ENCODE measurements at regions not wholly inside any gene's neighbourhood (a gene's known extent, or its start where the extent isn't known, plus 50 kb on each side); places are given as distances from the start of the nearest gene placed in this dataset.

- H3K27ac ChIP-seq = no peak overlapping the region
- intact Hi-C loops (cut with DNase I; ENCODE audit: low total_unique reads) = loop anchor here (5.0 to 10.0 kb wide), 2 partner anchors 1052 to 1244 kb away; partner anchors contain the start of gene MN1
- H3K4me1 ChIP-seq = peaks cover 0 to 6% (median 2%) of the 10 kb centered on the region in 4 donors
- peaks cover 0 to 6% (median 0%) of the 10 kb centered on the region in 3 donors for H3K9me3 ChIP-seq
- TF ChIP-seq CTCF (IDR thresholded peaks at IDR 0.05) = no peak
- no peak for DNase-seq
- no peaks in the 10 kb centered on the region for H3K36me3 ChIP-seq
- no peak overlapping the region for H3K4me3 ChIP-seq
- no peaks in the 10 kb centered on the region for H3K27me3 ChIP-seq
Measured at GRCh38 chr22:26753125-26753862, 95.9 kb downstream of the MIAT start.

GRCh38 chr22:26756675-26757293 is 99.4 kb downstream of the MIAT start:
- H3K4me3 ChIP-seq = peak overlapping the region; percentile 31 to 42
- no peaks in the 10 kb centered on the region for H3K36me3 ChIP-seq
- H3K9me3 ChIP-seq = peaks cover 0 to 6% (median 0%) of the 10 kb centered on the region in 3 donors
- peaks cover 0 to 6% (median 2%) of the 10 kb centered on the region in 4 donors for H3K4me1 ChIP-seq
- TF ChIP-seq CTCF (IDR thresholded peaks at IDR 0.05) = peak; percentile 88 to 97
- DNase-seq = peak; percentile 30 to 74
- no peak overlapping the region for H3K27ac ChIP-seq
- intact Hi-C loops (cut with DNase I; ENCODE audit: low total_unique reads) = loop anchor here (10.0 kb wide), 1 partner anchor 1048 kb away; the partner anchor contains the start of gene MN1
- H3K27me3 ChIP-seq = no peaks in the 10 kb centered on the region

- Histone ChIP-seq H3K36me3 (no peaks in the 10 kb centered on the region), H3K27ac (no peak overlapping the region), H3K4me1 (peaks cover 0 to 6% (median 2%) of the 10 kb centered on the region in 4 donors), H3K4me3 (no peak overlapping the region), H3K27me3 (no peaks in the 10 kb centered on the region), H3K9me3 (no peaks in the 10 kb centered on the region)
- DNase-seq = no peak
- TF ChIP-seq CTCF (IDR thresholded peaks at IDR 0.05) = no peak
- intact Hi-C loops (cut with DNase I; ENCODE audit: low total_unique reads) = loop anchor here (10.0 kb wide), 1 partner anchor 1047 kb away; the partner anchor contains the start of gene MN1
Measured at GRCh38 chr22:26757496-26757895, 100.1 kb downstream of the MIAT start.

- H3K9me3 ChIP-seq = no peaks in the 10 kb centered on the region
- H3K27me3 ChIP-seq = no peaks in the 10 kb centered on the region
- TF ChIP-seq CTCF (IDR thresholded peaks at IDR 0.05) = no peak
- H3K36me3 ChIP-seq = peaks cover 0 to 11% (median 8%) of the 10 kb centered on the region in 3 donors
- intact Hi-C loops (cut with DNase I; ENCODE audit: low total_unique reads) = no loop called here
- H3K27ac ChIP-seq = no peak overlapping the region
- H3K4me3 ChIP-seq = no peak overlapping the region
- no peaks in the 10 kb centered on the region for H3K4me1 ChIP-seq
- no peak for DNase-seq
Measured at GRCh38 chr22:26762503-26763472, 105.4 kb downstream of the MIAT start.

GRCh38 chr22:26763633-26764361 is 106.4 kb downstream of the MIAT start:
- Histone ChIP-seq H3K4me1 (no peaks in the 10 kb centered on the region), H3K27me3 (no peaks in the 10 kb centered on the region), H3K36me3 (peaks cover 0 to 11% (median 8%) of the 10 kb centered on the region in 3 donors), H3K9me3 (no peaks in the 10 kb centered on the region), H3K27ac (no peak overlapping the region), H3K4me3 (no peak overlapping the region)
- intact Hi-C loops (cut with DNase I; ENCODE audit: low total_unique reads) = no loop called here
- no peak for TF ChIP-seq CTCF (IDR thresholded peaks at IDR 0.05)
- DNase-seq = peak in 1 of 2 donors; percentile 40

Measured in tibial artery (tissue), 4 donors.